Limb (tissue), 2 donors: ENCODE measurements at regions not wholly inside any gene's neighbourhood (a gene's known extent, or its start where the extent isn't known, plus 50 kb on each side); places are given as distances from the start of the nearest gene placed in this dataset.

ENCODE experiments used
- DNase-seq, 2 donors: peaks; one replicate each; pipeline ENCODE4 v3.0.0-alpha.2; 2016; ENCODE audit errors: extremely low spot score in 2 of 2

- DNase-seq: peak in 1 of 2 donors; percentile 48
Observed at GRCh38 chr2:160630801-160631590, 137.4 kb upstream of the RBMS1 start.

- DNase-seq: no peak
Observed at GRCh38 chr2:160632084-160632975, 138.7 kb upstream of the RBMS1 start.

GRCh38 chr2:160634436-160634835 lies 140.8 kb upstream of the RBMS1 start:
- DNase-seq: no peak

DNA sequence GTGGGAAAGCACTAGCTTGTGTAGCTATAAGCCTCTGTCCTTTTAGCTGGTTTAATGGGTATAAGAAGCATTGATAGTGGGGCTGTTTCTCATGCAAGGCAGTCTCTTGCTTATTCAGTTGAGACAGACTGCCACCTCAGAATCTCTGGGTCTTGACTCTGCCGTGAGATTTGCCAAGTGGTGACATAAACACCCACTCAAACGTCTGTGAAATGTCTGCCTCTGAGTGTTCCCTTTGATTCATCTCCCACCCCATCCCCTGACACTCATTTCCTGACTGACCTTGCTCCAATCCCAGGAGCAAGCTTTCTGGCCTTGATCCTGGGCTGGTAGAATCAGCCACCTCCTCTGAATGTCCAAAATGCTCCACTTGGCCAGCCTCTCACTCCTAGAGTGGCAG lies 141.9 kb upstream of the RBMS1 start:
- no peak for DNase-seq

- no peak for DNase-seq
Observed at GRCh38 chr2:160639472-160639871, 145.9 kb upstream of the RBMS1 start.

DNA sequence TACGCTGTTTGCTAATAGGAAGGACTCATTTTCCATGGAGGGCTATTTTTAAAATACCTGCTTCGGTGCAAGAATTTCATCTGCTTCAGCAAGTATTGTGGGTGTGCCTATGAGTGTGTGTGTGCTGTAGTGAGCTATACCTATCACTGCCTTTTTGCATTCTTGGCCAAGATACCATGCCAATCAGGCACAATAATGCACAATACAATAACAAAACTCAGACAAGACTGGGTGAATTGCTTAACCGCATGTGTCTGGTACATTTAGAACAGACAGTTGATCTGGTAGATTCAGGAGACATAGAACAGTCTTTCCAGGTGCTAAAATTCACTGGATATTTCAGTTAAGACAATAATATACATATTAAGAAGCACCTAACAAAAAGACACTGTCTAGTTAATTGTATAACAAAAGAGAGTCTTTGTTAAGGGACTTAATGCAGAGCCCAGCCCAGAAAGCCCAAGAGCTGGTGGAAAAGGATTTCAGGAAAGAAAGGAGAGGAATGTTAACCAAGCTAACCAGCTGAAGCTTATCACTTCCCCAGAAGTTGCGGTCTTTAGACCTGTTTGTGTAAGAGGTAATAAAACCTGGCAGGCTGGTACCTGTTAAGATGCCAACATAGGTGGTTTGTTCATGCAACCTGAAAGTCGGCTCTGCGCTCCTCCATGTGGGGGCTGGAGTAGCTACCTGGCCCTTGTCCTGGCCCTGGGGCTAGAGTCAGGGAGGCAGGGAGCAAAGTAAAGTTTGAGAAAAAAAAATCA lies 153.3 kb upstream of the RBMS1 start:
- no peak for DNase-seq

DNA sequence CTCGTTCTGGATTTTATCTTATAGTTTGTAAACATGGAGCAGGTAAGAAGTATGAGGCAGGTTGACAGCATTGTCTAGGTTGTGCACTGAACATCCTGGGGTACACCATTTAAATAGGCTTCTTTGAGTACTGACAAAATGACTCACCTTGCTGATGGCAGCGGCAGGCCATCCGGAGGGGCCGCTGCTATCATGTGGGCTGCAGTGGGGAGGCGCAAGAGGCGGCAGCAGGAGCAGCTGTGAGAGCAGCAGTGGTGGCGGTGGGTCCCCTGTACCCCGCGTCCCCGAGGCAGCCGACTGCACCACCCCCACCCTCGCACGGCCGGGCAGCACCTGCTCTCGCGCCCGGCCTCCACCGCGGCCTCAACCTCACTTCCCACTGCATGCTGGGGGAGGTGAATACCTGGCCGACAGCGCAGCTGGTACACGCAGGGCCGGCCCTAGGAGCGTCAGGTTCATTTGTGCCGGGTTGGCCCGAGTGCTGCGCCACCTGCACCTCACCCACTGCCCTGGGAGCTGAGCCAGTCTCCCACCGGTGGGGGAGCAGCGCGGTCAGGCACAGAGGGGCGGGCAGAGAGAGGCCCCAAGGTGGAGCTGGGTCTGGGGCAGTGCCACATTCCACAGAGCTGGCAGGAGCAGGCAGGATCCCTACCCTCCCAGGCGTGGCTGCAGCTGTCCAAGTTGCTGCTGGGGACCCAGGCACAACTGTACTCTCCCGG lies 154.5 kb upstream of the RBMS1 start:
- DNase-seq: no peak

DNA sequence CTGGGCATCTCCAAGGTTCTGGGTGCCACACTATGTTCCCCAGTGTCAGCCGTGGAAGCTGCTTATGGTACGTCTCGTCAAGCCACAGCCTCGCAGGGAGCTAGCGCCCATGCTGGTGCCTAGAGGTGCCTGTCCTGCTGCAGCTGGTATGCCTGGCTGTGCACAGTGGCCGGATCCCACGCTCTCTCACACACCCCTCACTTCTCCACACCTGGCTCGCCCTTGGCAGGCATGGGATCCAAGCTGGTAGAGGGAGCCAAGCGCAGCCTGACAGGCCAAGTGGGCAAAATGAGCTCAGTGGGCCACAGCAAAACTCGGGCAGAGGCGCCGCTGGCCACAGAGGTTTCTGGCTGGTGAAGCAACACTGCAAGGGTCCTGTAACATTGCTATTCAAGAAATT lies 156.1 kb upstream of the RBMS1 start:
- no peak for DNase-seq

GRCh38 chr2:160650196-160651118 lies 156.8 kb upstream of the RBMS1 start:
- DNase-seq: no peak

- no peak for DNase-seq
Observed at GRCh38 chr2:160651416-160652200, 158.0 kb upstream of the RBMS1 start.

DNA sequence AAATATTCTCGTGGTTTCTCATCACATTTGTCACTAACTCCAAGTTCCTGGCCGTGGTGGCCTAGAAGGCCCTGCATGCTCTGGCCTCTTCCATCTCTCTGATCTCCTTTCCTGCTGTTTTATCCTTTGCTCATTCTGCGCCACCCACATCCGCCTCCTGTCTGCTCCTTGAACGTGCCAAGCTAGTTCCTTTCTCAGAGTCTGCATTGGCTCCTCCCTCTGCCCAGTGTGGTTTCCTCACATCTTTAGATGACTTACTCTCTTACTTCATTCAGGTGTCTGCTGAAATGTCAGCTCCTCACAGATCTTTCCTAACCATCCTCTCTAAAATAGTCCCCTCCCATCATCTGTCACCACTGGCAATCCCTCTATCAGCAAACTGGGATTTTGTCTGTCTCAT lies 158.6 kb upstream of the RBMS1 start:
- no peak for DNase-seq

GRCh38 chr2:160657196-160657595 lies 163.6 kb upstream of the RBMS1 start:
- DNase-seq: no peak

- no peak for DNase-seq
Observed at GRCh38 chr2:160658851-160659250, 165.2 kb upstream of the RBMS1 start.

DNA sequence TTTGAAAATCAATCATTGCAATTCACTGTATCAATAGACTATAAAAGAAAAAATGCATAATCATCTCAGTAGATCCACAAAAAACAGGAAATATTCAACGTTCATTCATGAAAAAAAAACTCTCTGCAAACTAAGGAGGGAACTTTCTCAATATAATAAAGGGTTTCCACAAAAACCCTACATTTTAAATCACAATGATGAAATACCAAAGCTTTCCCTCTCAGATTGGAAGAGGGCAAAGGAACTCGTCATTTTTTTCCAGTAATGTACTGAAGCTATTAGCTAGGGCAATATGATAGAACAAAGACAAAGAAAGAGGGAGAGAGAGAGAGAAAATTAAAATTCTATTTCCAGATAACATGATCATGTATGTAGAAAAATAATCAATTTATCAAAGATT lies 167.1 kb upstream of the RBMS1 start:
- no peak for DNase-seq

DNA sequence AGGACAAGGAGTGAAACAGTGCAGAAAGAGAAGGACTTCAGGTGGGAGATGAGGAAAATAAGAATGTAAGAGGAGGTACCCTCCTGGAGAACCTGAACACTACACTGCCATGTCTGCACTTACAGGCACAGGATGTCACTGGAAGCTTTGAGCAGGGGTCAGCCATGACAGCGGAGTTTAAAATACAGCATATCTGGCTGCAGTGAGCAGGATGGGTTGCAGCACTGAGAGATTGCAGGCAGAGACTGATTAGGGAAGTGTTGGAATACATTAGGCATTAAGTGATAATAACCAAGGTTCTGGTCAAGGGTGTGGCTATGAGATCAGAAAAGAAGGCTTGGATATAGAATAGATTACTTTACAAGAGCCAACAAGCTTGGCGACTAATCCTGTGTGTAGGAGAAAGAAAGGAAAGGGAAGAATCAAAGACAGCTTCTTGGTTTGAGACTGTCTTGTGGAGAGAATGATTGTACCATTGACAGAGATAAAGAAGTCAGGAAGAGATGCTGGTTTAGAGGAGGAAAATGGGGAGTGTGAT lies 171.1 kb upstream of the RBMS1 start:
- no peak for DNase-seq

DNA sequence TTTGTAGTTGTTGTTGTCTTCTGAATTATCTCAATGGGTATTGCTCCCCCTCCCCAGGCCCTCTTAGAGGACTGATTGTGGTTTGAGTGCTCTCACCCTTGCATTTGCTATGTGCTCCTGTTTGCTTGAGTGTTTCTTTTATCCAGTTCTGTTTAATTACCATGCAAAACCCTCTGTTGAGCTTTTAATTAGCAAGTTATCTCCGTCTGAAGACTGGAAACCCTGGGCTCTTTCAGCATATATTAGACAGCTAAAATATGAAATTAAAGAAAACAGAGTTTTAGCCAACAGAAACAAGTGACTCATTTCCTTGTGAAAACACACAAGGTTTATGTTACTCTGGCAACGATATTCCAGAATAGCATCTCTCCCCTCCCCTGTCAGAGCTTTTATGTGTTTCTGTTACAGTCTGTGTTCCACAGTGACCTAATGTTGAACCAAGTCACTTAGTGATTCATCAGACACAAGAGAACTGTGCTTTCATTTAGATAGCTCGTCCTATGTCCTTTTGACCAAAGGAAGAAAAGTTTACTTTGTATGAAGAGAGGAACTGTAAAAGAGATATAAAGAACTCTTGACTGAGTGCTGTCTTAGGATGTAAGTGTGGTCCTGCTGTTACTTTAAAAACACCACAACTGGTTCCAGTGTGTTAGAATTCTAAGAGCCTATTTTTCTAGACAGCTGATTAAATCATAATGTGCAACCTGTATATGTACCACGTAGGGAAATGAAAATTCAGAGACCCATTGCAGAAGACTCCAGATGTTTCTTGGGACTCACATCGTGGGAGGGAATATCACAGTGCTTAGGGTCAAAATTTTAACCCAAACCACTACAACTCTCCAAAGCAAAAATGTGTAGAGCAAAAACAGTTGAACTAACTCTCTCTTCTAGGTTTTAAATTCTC lies 172.8 kb upstream of the RBMS1 start:
- DNase-seq: peak in 1 of 2 donors; percentile 90

DNA sequence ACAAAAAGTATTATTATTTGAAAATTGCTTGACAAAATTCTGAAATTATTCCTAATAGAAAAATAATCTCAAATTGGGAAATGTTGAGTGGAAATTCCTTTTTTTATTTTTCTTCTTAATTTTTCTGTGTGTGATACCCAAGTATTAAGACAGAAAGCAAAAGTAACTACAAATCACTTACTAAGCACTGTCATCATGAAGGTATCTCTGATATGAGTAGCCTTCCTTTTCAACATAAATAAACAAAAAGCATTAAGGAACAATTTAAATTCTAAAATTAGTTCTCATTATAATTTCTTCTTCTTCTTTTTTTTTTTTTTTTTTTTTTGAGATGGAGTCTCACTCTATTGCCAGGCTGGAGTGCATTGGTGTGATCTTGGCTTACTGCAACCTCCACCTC lies 174.2 kb upstream of the RBMS1 start:
- no peak for DNase-seq

GRCh38 chr2:160670618-160671017 lies 177.0 kb upstream of the RBMS1 start:
- no peak for DNase-seq
